PFSK-1 (cell line): ENCODE measurements at regions not wholly inside any gene's neighbourhood (a gene's known extent, or its start where the extent isn't known, plus 50 kb on each side); places are given as distances from the start of the nearest gene placed in this dataset.

Experiments
- FOXP2 ChIP-seq: optimal IDR thresholded peaks from 2 replicates; pipeline ENCODE3; 2011; ENCODE audit warnings: borderline replicate concordance, control low read depth, inconsistent platforms; ENCODE audit not compliant: insufficient read depth; ENCODE audit errors: extremely low read length, extremely low read depth
- POLR2AphosphoS5 ChIP-seq: IDR thresholded peaks from 2 replicates; pipeline ENCODE4 v1.6.1; 2012; ENCODE audit warnings: low read depth, mild to moderate bottlenecking, control low read depth, low read length, moderate library complexity
- REST ChIP-seq, 2 experiments: IDR thresholded peaks; 2 replicates each; pipeline versions ENCODE4 v1.6.1 to v1.8.0; 2011 to 2012; ENCODE audit warnings: low read depth in 2 of 2, low read length in 2 of 2, control low read depth in 1 of 2, inconsistent platforms in 1 of 2, mild to moderate bottlenecking in 1 of 2, moderate library complexity in 1 of 2; ENCODE audit not compliant: insufficient read depth in 1 of 2
- SIN3A ChIP-seq: IDR thresholded peaks from 2 replicates; pipeline ENCODE4 v1.6.1; 2012; ENCODE audit warnings: mild to moderate bottlenecking, low read length, moderate library complexity, borderline replicate concordance; ENCODE audit not compliant: insufficient read depth
- TAF1 ChIP-seq: IDR thresholded peaks from 2 replicates; pipeline ENCODE4 v1.6.1; 2012; ENCODE audit warnings: low read length, control low read depth, borderline replicate concordance; ENCODE audit not compliant: insufficient read depth

- TF ChIP-seq REST (IDR thresholded peaks at IDR 0.05; ENCODE audit: insufficient read depth in 1 of 2, low read depth in 2 of 2, low read length in 2 of 2) (no peak), SIN3A (no peak), TAF1 (no peak), FOXP2 (no peak), POLR2AphosphoS5 (no peak)
These were observed 57.2 kb upstream of the CACNA2D3 start for GRCh38 chr3:54065140-54065539.

DNA sequence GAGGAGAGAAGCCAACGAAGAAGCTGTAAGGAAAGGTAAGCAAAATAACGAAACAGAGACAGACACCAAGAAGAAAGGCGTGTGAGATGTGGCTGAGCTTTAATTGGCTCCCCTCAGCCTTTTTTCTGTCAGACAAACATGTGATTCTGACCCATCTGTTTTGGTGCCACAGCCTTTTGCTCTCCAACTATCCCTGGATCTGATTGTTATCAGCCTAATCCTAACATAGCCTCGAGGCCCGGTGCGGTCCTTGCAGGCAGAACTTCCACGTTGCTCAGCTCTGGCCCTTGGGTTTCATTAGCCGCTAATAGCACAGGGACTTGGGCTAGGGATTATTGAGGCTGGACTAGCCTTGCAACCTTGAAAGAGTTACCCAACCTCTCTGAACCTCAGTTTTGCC is 57.9 kb upstream of the CACNA2D3 start:
- TF ChIP-seq REST (IDR thresholded peaks at IDR 0.05; ENCODE audit: insufficient read depth in 1 of 2, low read depth in 2 of 2, low read length in 2 of 2) (no peak), POLR2AphosphoS5 (no peak), FOXP2 (no peak), SIN3A (no peak), TAF1 (no peak)

GRCh38 chr3:54062546-54062945 is 59.8 kb upstream of the CACNA2D3 start:
- TF ChIP-seq POLR2AphosphoS5 (no peak), REST (IDR thresholded peaks at IDR 0.05; ENCODE audit: insufficient read depth in 1 of 2, low read depth in 2 of 2, low read length in 2 of 2) (no peak)

- TF ChIP-seq POLR2AphosphoS5 (no peak), FOXP2 (no peak), SIN3A (no peak), TAF1 (no peak), REST (IDR thresholded peaks at IDR 0.05; ENCODE audit: insufficient read depth in 1 of 2, low read depth in 2 of 2, low read length in 2 of 2) (no peak)
These were observed 65.8 kb upstream of the CACNA2D3 start for GRCh38 chr3:54056521-54056920.

DNA sequence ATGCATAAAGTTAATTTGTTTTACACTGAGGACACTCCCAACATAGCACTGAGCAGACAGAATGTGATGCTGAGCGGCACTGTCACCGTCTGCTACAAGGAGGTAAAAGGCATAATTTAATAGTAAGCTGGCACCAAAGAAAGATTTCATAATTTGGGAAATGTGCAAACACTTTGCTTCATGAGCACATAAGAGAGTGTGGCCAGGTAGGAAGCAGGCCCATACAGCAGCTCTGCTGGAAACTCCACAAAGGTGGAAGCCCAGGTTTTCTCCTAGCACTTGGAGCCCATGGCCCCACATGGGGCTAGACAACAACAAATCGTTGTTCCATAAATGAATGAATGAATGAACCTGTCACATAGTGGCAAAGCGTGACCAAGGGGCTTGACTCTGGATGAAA is 68.5 kb upstream of the CACNA2D3 start:
- TF ChIP-seq POLR2AphosphoS5, result no peak
- no peak for TF ChIP-seq REST (IDR thresholded peaks at IDR 0.05; ENCODE audit: insufficient read depth in 1 of 2, low read depth in 2 of 2, low read length in 2 of 2)
- TF ChIP-seq FOXP2, result no peak
- no peak for TF ChIP-seq SIN3A
- TF ChIP-seq TAF1, result no peak
